Inferior parietal cortex (tissue), 1 donor: ENCODE measurements at regions not wholly inside any gene's neighbourhood (a gene's known extent, or its start where the extent isn't known, plus 50 kb on each side); places are given as distances from the start of the nearest gene placed in this dataset.

ENCODE experiments used
- DNase-seq: peaks from one replicate; pipeline ENCODE4 v3.0.0-alpha.2; 2016; ENCODE audit errors: extremely low spot score

DNA sequence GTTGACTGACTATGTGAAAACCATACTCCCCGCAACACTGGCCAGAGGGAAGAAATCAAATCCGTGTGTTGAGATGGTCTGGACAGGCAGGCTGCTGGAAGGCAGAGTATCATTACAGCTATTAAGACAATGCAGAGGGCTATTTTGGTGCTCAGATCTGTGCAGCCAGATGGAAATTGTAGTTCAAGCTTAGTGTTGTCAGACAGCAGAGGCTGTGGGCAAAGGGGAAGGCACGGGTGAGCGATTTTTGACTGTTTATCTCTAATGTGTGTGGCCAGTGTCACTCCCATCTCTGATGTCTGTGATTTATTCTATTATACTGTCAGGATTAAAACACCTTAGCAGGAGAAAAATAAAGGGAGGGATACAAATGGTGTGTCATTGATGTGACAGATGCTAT, 984.4 kb upstream of the WWC1 start:
- DNase-seq: no peak

- DNase-seq: no peak
Observed at GRCh38 chr5:167308466-167308865, 983.0 kb upstream of the WWC1 start.

GRCh38 chr5:167309941-167310517, 981.4 kb upstream of the WWC1 start:
- DNase-seq: no peak

DNA sequence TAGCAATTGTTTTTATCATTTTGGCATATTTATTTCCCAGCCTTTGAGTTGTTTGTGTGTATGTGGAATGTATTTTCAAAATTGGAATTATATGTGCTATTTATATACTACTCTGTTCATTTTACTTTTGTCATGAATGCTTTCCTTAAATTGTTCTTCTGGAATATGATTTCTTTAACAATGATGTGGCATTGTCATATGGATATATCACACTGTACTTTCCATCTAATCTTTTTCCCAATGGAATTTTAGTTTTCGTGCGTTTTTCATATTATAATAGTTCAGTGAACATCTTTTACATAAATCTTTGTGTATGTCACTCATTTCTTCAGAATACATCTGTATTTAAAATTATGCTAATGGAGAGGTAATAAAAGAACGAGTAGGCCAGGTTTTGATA, 980.1 kb upstream of the WWC1 start:
- DNase-seq: no peak

DNA sequence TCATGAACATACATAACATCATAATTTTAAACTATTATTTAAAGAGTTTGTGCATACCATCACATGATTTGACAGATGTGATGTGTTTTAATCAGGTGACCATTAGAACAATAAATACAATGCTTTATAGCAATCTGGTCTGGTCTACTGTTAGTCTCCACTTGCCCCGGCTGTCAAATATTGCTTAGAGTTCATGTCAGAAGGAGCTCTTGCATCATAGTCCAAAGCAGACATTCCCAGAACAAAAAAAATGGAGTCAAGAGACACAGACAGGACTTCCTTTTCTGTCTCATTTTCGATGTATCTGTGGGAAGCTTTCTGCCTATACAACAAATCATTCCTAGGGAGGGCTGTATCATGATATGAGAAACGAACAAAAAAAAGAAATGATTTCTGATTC, 979.2 kb upstream of the WWC1 start:
- no peak for DNase-seq

DNA sequence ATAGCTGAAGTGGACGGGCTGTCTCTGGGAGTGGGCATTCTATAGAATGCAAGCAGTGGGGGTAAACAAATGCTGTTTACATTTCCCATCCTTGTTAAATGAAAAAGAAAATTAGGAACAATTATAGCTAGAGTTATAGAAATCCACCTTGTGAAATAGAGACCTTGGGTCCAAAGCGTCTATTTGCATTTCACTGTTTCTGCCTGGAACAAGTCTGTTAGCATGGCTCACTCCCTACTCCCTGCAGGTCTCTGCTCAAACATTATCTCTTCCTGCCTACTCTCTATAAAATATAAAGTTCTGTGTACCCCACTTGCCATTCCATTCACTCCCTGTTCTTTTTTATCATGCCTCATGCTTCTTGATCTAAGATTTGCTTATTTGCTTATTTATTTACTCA, 975.7 kb upstream of the WWC1 start:
- no peak for DNase-seq

DNA sequence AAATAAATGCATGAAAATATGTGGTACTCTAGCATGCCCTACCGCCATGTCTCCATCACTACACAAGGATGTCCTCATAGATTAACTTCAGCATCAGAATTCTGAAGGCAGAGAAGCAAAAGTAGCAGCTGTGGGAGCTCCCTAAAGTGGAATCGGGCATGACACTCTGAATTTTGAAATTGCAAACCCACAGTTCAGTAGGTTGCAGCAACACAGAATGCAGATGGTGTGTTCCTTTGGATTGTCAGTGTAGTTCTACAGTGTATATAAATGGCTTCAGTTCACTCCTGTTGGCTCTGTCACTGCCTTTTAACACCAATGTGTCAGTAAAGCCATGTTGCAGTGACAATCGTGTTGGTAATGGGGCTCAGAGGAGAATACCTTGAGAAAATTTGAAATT, 973.6 kb upstream of the WWC1 start:
- DNase-seq: no peak

DNA sequence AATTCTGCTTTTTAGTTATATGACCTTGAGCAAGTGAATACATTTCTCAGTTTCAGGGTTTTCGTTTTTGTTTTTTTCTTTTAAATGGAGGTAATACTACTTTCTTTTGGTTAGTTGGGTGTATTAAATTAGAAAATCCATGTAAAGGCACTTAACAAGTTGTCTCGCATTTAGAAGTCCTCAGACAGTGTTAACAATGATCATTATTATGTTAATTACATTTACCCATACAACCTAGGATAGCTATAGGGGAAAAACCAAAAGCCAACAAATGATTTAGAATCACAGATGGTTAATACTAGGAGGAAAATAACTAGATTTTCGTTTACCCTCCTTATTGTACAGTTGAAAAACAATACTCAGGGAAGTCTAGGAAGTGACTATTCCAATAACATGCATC, 972.2 kb upstream of the WWC1 start:
- DNase-seq: no peak

- DNase-seq: no peak
Observed at GRCh38 chr5:167320019-167320418, 971.4 kb upstream of the WWC1 start.

GRCh38 chr5:167332309-167332708, 959.1 kb upstream of the WWC1 start:
- no peak for DNase-seq

DNA sequence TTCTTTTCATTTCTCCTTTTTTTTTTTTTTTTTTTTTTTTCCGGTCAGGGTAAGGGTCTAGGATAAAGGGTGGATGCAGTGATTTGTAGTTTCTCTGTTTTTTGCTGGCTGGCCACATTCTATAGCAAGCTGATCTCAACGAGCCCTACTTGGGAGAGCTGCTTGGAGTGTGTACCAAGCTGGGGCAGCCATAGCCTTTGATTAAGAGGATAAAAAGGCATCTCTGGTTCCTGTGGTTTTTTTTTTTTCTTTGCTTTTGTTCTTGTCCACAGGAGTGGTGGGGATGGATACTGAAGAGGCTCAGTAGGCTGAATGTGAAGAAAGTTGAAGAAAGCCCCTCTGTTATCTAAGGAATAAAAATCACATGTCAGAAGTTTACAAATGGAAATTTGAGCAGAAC, 955.3 kb upstream of the WWC1 start:
- DNase-seq: no peak

- no peak for DNase-seq
Observed at GRCh38 chr5:167339205-167339604, 952.2 kb upstream of the WWC1 start.

GRCh38 chr5:167346461-167346860, 945.0 kb upstream of the WWC1 start:
- DNase-seq: no peak

- DNase-seq: no peak
Observed at GRCh38 chr5:167348251-167348926, 943.1 kb upstream of the WWC1 start.

DNA sequence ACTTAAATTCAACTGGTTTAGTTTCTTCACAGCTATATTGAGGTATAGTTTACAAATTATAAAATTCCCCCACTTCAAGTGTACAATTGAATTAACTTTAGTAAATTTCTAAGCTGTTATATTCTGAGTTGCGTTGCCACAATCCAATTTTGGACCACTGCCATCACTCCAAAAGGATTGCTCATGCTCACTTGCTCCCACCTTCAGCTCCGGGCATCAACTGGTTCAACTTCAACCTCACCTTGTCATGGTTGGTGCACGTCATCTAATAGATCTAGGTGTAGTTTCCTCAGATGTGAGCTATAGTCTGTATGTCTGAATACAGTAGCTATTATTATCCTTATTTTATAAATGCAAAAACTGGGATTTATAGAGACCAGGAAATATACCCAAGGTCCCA, 942.5 kb upstream of the WWC1 start:
- no peak for DNase-seq

- DNase-seq: no peak
Observed at GRCh38 chr5:167351316-167351715, 940.1 kb upstream of the WWC1 start.

GRCh38 chr5:167352801-167353200, 938.6 kb upstream of the WWC1 start:
- no peak for DNase-seq

- DNase-seq: no peak
Observed at GRCh38 chr5:167355346-167355745, 936.1 kb upstream of the WWC1 start.

DNA sequence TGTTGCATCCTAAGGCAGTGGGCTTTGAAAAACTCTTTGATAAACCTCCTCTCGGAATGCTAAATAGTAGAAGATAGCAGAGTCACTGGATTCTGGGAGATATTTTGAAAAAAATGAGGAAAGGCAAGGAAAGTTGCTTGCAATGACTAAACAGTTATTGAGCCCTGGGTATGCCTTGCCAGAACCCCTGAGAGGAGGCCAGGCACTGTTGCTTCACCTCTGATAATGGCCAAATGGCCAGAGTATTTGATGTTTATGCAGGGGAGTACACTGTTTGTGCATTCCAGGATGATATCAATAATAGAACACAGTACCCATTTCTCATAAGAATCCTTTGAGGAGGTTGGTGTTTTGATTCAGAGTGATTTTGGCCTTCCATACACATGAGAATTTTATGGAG, 935.1 kb upstream of the WWC1 start:
- DNase-seq: no peak

- DNase-seq: no peak
Observed at GRCh38 chr5:167358868-167359492, 932.5 kb upstream of the WWC1 start.

- DNase-seq: no peak
Observed at GRCh38 chr5:167361795-167362194, 929.6 kb upstream of the WWC1 start.

DNA sequence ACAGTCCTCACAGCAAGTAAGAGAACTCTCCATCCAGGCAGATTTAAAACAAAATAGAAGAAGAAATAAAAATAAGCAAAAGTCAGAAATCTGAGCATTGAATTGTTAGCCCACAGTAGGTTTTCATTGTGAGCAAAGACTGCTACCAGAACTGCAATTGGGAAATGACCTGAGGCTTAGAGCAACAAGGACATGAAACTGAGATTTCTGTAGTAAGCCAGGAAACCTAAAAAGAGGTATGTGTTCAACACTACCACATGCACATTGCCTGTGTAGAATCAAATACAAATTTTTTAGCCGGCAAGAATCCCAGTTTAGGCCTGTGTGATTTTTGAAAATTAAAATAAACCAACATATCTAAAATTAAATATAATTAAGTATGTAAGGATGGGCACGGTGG, 928.4 kb upstream of the WWC1 start:
- DNase-seq: no peak

DNA sequence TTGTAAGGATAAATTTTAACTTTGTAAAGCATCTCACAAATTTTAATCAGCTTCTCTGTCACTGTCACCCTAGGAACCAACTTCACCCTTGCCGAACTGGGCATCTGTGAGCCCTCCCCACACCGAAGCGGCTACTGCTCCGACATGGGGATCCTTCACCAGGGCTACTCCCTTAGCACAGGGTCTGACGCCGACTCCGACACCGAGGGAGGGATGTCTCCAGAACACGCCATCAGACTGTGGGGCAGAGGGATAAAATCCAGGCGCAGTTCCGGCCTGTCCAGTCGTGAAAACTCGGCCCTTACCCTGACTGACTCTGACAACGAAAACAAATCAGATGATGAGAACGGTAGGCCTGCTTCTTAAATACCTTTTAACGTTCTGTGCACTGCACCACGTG, 916.3 kb upstream of the WWC1 start:
- DNase-seq: no peak
